A673 (cell line): ENCODE measurements at regions not wholly inside any gene's neighbourhood (a gene's known extent, or its start where the extent isn't known, plus 50 kb on each side); places are given as distances from the start of the nearest gene placed in this dataset.

Experiments
- BruUV-seq: library from RNA; stranded (reverse); fragments of 400-500 nt; replicated peaks from 2 replicates; lab custom pipeline; 2021; lab: Mats Ljungman, UMichigan
- CTCF ChIA-PET: fragments of 300-600 bp; sonication (Branson Sonifier 250); formaldehyde crosslinking; loops from one replicate; lab custom pipeline; 2022; ENCODE audit warnings: antibody characterized with exemption; lab: Charles Lee
- POLR2A ChIA-PET: fragments of 300-600 bp; sonication (Branson Sonifier 250); formaldehyde crosslinking; loops from one replicate; lab custom pipeline; 2022; ENCODE audit warnings: antibody characterized with exemption; ENCODE audit not compliant: low non-redundant PET; lab: Charles Lee
- DNase-seq: peaks from one replicate; pipeline ENCODE4 v3.0.0-alpha.2; 2015; ENCODE audit warnings: low spot score
- H3K27ac ChIP-seq: fragments of 200-600 bp; sonication (generic); 2 replicates; pipeline ENCODE4 v1.5.1; 2016; ENCODE audit warnings: mixed run types, low read depth, mild to moderate bottlenecking, mixed read lengths, antibody characterized with exemption, low read length; ENCODE audit not compliant: poor library complexity, severe bottlenecking
- H3K27me3 ChIP-seq: fragments of 200-600 bp; sonication (generic); replicated peaks from 2 replicates; pipeline ENCODE4 v1.6.1; 2017; ENCODE audit warnings: mixed run types, low read depth, mild to moderate bottlenecking, mixed read lengths, antibody characterized with exemption, low read length; ENCODE audit not compliant: insufficient read depth, poor library complexity
- H3K36me3 ChIP-seq: fragments of 200-600 bp; sonication (generic); 2 replicates; pipeline ENCODE4 v1.6.1; 2016; ENCODE audit warnings: mixed run types, mild to moderate bottlenecking, mixed read lengths, antibody characterized with exemption, low read length; ENCODE audit not compliant: insufficient read depth, poor library complexity, severe bottlenecking
- H3K4me1 ChIP-seq: fragments of 200-600 bp; sonication (generic); 2 replicates; pipeline ENCODE4 v1.6.1; 2017; ENCODE audit warnings: mixed run types, mild to moderate bottlenecking, mixed read lengths, antibody characterized with exemption, low read length; ENCODE audit not compliant: insufficient read depth, poor library complexity, severe bottlenecking
- H3K4me3 ChIP-seq: fragments of 200-600 bp; sonication (generic); 2 replicates; pipeline ENCODE4 v1.5.1; 2016; ENCODE audit warnings: low read depth, mixed run types, mild to moderate bottlenecking, mixed read lengths, low read length; ENCODE audit not compliant: poor library complexity, severe bottlenecking
- H3K9me3 ChIP-seq: fragments of 200-600 bp; sonication (generic); 2 replicates; pipeline ENCODE4 v1.6.1; 2016; ENCODE audit warnings: mixed run types, low read depth, mild to moderate bottlenecking, mixed read lengths, antibody characterized with exemption, low read length; ENCODE audit not compliant: poor library complexity, severe bottlenecking
- CTCF ChIP-seq: fragments of 300-800, 200-600 bp; sonication (generic); conservative IDR thresholded peaks from 2 replicates; pipeline ENCODE4 v1.5.1; 2017; ENCODE audit warnings: low read depth, mild to moderate bottlenecking, antibody characterized with exemption, low read length, moderate library complexity, mixed read lengths
- EZH2 ChIP-seq: fragments of 200-600 bp; sonication (generic); IDR thresholded peaks from 2 replicates; pipeline ENCODE4 v1.6.1; 2017; ENCODE audit warnings: borderline replicate concordance, low read depth, mild to moderate bottlenecking, mixed read lengths, antibody characterized with exemption, low read length; ENCODE audit not compliant: poor library complexity, severe bottlenecking
- intact Hi-C: fragments of 100-400 bp; cut with micrococcal nuclease; formaldehyde crosslinking; loops from one replicate; pipeline ENCODE4 v1.10.0; 2022; ENCODE audit not compliant: unreplicated experiment

- DNase-seq, result no peak
- BruUV-seq, result no TSS peak
- Histone ChIP-seq H3K36me3 (no peaks in the 10 kb centered on the region), H3K27ac (no peak overlapping the region), H3K27me3 (peaks cover 5% of the 10 kb centered on the region), H3K4me1 (no peaks in the 10 kb centered on the region), H3K9me3 (no peaks in the 10 kb centered on the region), H3K4me3 (no peak overlapping the region)
- no peak for TF ChIP-seq EZH2
- TF ChIP-seq CTCF, result no peak
- ChIA-PET CTCF (no interaction called here), POLR2A (no interaction called here)
- intact Hi-C loops, result no loop called here
Measured at GRCh38 chr9:38118862-38119438, 49.9 kb upstream of the SHB start.
